ENCODE measurements at regions not wholly inside any gene's neighbourhood (a gene's known extent, or its start where the extent isn't known, plus 50 kb on each side); places are given as distances from the start of the nearest gene placed in this dataset.

DNA sequence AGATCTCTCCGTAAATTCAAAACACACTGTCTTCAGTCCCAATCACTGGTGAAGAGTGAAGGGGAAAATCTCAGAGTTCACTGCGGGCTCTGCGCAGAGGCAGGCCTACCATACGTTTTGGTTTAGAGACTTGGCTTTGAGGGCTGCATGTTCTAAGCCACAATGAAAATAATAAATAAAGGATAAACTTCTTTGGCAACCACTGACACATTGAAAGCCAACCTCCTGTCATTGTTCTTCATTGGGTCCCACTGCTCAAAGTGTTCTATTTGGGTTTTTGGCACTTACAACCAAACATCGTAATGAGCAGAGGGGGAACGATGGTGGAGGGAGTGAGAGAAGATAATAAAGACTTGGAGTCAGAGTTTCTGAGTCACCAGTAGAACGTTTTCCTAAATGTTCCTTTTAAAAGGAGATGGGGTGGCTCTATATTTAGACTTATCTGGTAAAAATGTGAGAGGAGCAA is 472.9 kb downstream of the SOX6 start:
- Histone ChIP-seq H3K27me3 (no peaks in the 10 kb centered on the region), H3K4me3 (no peak overlapping the region), H3K4me1 (no peaks in the 10 kb centered on the region), H3K9me3 (no peaks in the 10 kb centered on the region), H3K27ac (no peak overlapping the region), H3K36me3 (no peaks in the 10 kb centered on the region)
- ATAC-seq: no peak
- intact Hi-C loops (cut with DNase I): no loop called here
- WGBS (ENCODE audit: insufficient coverage, low coverage, low lambda C conversion rate, missing lambda C conversion rate): 67% methylated on average over 7 of the region's 7 CpGs
- DNase-seq: no peak
- TF ChIP-seq, protein P1, sequence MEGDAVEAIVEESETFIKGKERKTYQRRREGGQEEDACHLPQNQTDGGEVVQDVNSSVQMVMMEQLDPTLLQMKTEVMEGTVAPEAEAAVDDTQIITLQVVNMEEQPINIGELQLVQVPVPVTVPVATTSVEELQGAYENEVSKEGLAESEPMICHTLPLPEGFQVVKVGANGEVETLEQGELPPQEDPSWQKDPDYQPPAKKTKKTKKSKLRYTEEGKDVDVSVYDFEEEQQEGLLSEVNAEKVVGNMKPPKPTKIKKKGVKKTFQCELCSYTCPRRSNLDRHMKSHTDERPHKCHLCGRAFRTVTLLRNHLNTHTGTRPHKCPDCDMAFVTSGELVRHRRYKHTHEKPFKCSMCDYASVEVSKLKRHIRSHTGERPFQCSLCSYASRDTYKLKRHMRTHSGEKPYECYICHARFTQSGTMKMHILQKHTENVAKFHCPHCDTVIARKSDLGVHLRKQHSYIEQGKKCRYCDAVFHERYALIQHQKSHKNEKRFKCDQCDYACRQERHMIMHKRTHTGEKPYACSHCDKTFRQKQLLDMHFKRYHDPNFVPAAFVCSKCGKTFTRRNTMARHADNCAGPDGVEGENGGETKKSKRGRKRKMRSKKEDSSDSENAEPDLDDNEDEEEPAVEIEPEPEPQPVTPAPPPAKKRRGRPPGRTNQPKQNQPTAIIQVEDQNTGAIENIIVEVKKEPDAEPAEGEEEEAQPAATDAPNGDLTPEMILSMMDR (IDR thresholded peaks at IDR 0.05): no peak
- TF ChIP-seq POLR2A (IDR thresholded peaks at IDR 0.05): no peak

GRCh38 chr11:15884141-15884540 is 472.2 kb downstream of the SOX6 start:
- no peaks in the 10 kb centered on the region for H3K4me1 ChIP-seq
- ATAC-seq (no peak), DNase-seq (no peak)
- intact Hi-C loops (cut with DNase I): no loop called here
- no peak for TF ChIP-seq POLR2A (IDR thresholded peaks at IDR 0.05)
- TF ChIP-seq, protein P1 (IDR thresholded peaks at IDR 0.05): no peak
- no peak overlapping the region for H3K27ac ChIP-seq
- H3K9me3 ChIP-seq: no peaks in the 10 kb centered on the region
- H3K27me3 ChIP-seq: no peaks in the 10 kb centered on the region
- H3K4me3 ChIP-seq: no peak overlapping the region
- no peaks in the 10 kb centered on the region for H3K36me3 ChIP-seq
- 79% methylated on average over 13 of the region's 13 CpGs for WGBS (ENCODE audit: insufficient coverage, low coverage, low lambda C conversion rate, missing lambda C conversion rate)

DNA sequence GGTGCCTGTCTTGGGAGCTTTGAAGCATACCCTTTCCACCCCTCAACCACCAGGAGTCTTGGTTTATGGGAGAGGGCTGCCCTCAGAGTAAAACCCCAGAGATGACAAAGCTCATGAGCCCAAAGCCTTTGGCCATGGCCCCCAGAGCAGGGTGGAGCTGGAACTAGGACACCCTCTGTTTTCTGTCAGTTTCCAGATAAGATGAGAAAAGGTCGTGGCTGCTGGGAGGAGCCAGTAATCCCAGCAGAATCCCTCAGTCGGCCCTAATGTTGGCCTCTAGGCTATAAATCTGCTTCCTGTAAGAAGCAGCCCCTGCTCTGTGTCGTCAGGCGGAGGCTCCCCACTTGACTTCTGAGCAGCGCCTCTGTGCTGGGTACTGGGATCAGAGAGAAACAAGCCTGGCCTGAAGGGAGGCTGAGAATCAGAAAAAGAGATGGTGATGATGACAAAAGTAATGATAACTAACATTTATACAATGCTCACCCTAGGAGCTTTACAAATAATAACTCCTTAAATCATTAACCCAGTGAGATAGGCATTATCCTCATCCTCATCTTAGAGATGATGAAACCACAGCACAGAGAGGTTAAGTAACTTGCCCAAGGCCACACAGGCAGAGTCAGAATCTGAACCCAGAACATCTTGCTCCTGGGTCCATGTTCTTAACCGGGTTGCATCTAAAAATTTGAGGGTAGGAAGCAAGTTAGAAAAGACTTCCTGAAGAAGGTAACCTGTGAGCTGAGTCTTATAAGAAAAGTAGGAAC is 471.4 kb downstream of the SOX6 start:
- no peaks in the 10 kb centered on the region for H3K9me3 ChIP-seq
- no peaks in the 10 kb centered on the region for H3K27me3 ChIP-seq
- no peak overlapping the region for H3K4me3 ChIP-seq
- WGBS (ENCODE audit: insufficient coverage, low coverage, low lambda C conversion rate, missing lambda C conversion rate): 63% methylated on average over 6 of the region's 6 CpGs
- no peak for DNase-seq
- no peak overlapping the region for H3K27ac ChIP-seq
- TF ChIP-seq, protein P1 (IDR thresholded peaks at IDR 0.05): no peak
- no peak for TF ChIP-seq POLR2A (IDR thresholded peaks at IDR 0.05)
- no peaks in the 10 kb centered on the region for H3K4me1 ChIP-seq
- no peak for ATAC-seq
- H3K36me3 ChIP-seq: no peaks in the 10 kb centered on the region
- intact Hi-C loops (cut with DNase I): no loop called here

DNA sequence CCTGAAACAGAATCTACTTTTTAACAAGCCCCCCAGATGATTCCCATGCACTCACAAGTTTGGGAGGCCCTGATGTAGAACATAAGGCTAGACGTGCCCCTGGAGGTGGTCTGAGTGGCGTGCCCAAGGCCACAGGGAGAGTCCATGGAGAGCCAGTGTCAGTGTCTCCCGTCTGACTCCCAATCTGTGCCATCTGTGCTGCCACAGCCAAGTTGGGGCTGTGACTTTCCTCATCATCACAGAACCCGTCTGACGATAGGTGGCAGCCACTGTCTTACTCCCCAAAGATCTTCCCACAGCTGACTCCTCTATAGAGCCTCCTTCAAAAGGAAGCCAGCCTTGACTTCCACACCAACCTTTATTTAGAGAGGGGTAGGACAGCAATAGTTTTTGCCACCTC is 470.5 kb downstream of the SOX6 start:
- Histone ChIP-seq H3K27ac (no peak overlapping the region), H3K27me3 (no peaks in the 10 kb centered on the region), H3K4me1 (no peaks in the 10 kb centered on the region), H3K36me3 (no peaks in the 10 kb centered on the region), H3K9me3 (no peaks in the 10 kb centered on the region), H3K4me3 (no peak overlapping the region)
- 77% methylated on average over 3 of the region's 5 CpGs for WGBS (ENCODE audit: insufficient coverage, low coverage, low lambda C conversion rate, missing lambda C conversion rate)
- ATAC-seq (no peak), DNase-seq (no peak)
- intact Hi-C loops (cut with DNase I): no loop called here
- TF ChIP-seq, protein P1 (IDR thresholded peaks at IDR 0.05): no peak
- no peak for TF ChIP-seq POLR2A (IDR thresholded peaks at IDR 0.05)

All from right lobe of liver (tissue), 6 donors.